GF-D8 (cell line): ENCODE measurements at regions not wholly inside any gene's neighbourhood (a gene's known extent, or its start where the extent isn't known, plus 50 kb on each side); places are given as distances from the start of the nearest gene placed in this dataset.
"Not testable (repeated sequence)": the region's sequence is repeated elsewhere in the genome, so short reads cannot be mapped to it uniquely, and the experiment has no call there.

Experiments used
- DNase-seq: peaks from one replicate; lab custom pipeline; 2025; lab: John Stamatoyannopoulos, UW

GRCh38 chr6:163696311-163696710 is 281.8 kb downstream of the QKI start:
- not testable (repeated sequence) for DNase-seq

GRCh38 chr6:163695414-163695864 is 280.9 kb downstream of the QKI start:
- no peak for DNase-seq

GRCh38 chr6:163694988-163695398 is 280.5 kb downstream of the QKI start:
- no peak for DNase-seq

- DNase-seq, result no peak
Observed at GRCh38 chr6:163694072-163694471, 279.6 kb downstream of the QKI start.

GRCh38 chr6:163691049-163691448 is 276.5 kb downstream of the QKI start:
- DNase-seq, result no peak

GRCh38 chr6:163688739-163689362 is 274.3 kb downstream of the QKI start:
- DNase-seq, result no peak

GRCh38 chr6:163687075-163687474 is 272.6 kb downstream of the QKI start:
- DNase-seq, result no peak

GRCh38 chr6:163686301-163686700 is 271.8 kb downstream of the QKI start:
- DNase-seq, result no peak

GRCh38 chr6:163683105-163683622 is 268.6 kb downstream of the QKI start:
- no peak for DNase-seq

GRCh38 chr6:163679753-163680152 is 265.2 kb downstream of the QKI start:
- DNase-seq, result no peak

- DNase-seq, result no peak
Observed at GRCh38 chr6:163679012-163679660, 264.6 kb downstream of the QKI start.

- no peak for DNase-seq
Observed at GRCh38 chr6:163675611-163676010, 261.1 kb downstream of the QKI start.

GRCh38 chr6:163672710-163673109 is 258.2 kb downstream of the QKI start:
- no peak for DNase-seq

GRCh38 chr6:163671791-163672190 is 257.3 kb downstream of the QKI start:
- no peak for DNase-seq

- DNase-seq, result no peak
Observed at GRCh38 chr6:163671355-163671754, 256.8 kb downstream of the QKI start.

- DNase-seq, result no peak
Observed at GRCh38 chr6:163670336-163670735, 255.8 kb downstream of the QKI start.

GRCh38 chr6:163668061-163668426 is 253.5 kb downstream of the QKI start:
- DNase-seq, result no peak

- DNase-seq, result peak; percentile 82
Observed at GRCh38 chr6:163667372-163668060, 253.0 kb downstream of the QKI start.

- no peak for DNase-seq
Observed at GRCh38 chr6:163665464-163665863, 250.9 kb downstream of the QKI start.

- no peak for DNase-seq
Observed at GRCh38 chr6:163663575-163663974, 249.1 kb downstream of the QKI start.

GRCh38 chr6:163662604-163663225 is 248.2 kb downstream of the QKI start:
- DNase-seq, result no peak

GRCh38 chr6:163661272-163661671 is 246.8 kb downstream of the QKI start:
- no peak for DNase-seq

- DNase-seq, result no peak
Observed at GRCh38 chr6:163659803-163660202, 245.3 kb downstream of the QKI start.
